Smooth muscle cell (in vitro differentiated cells): ENCODE measurements at regions not wholly inside any gene's neighbourhood (a gene's known extent, or its start where the extent isn't known, plus 50 kb on each side); places are given as distances from the start of the nearest gene placed in this dataset.

Experiments
- DNase-seq: peaks from one replicate; lab custom pipeline; 2025; ENCODE audit not compliant: unreplicated experiment; lab: John Stamatoyannopoulos, UW
- H2AFZ ChIP-seq: fragments of 200-600 bp; sonication (generic); 2 replicates; pipeline ENCODE4 v1.6.0; 2016; ENCODE audit warnings: antibody characterized with exemption, low read depth, mild to moderate bottlenecking
- H3F3A ChIP-seq: fragments of 200-600 bp; sonication (generic); 2 replicates; pipeline ENCODE4 v1.6.0; 2017; ENCODE audit warnings: antibody characterized with exemption, low read depth
- H3K27ac ChIP-seq: fragments of 200-600 bp; sonication (generic); 2 replicates; pipeline ENCODE4 v1.5.1; 2016; ENCODE audit warnings: low read depth, mild to moderate bottlenecking
- H3K27me3 ChIP-seq: fragments of 200-600 bp; sonication (generic); 2 replicates; pipeline ENCODE4 v1.6.1; 2016; ENCODE audit warnings: low read depth, mild to moderate bottlenecking
- H3K36me3 ChIP-seq: fragments of 200-600 bp; sonication (generic); 2 replicates; pipeline ENCODE4 v1.5.1; 2016; ENCODE audit warnings: low read depth
- H3K4me1 ChIP-seq: fragments of 200-600 bp; sonication (generic); 2 replicates; pipeline ENCODE4 v1.5.1; 2016; ENCODE audit warnings: low read depth
- H3K4me2 ChIP-seq: fragments of 200-600 bp; sonication (generic); 2 replicates; pipeline ENCODE4 v1.6.0; 2016; ENCODE audit warnings: mild to moderate bottlenecking
- H3K4me3 ChIP-seq: fragments of 200-600 bp; sonication (generic); 2 replicates; pipeline ENCODE4 v1.5.1; 2016; ENCODE audit warnings: mild to moderate bottlenecking
- H3K79me2 ChIP-seq: fragments of 200-600 bp; sonication (generic); 2 replicates; pipeline ENCODE4 v1.6.0; 2016; ENCODE audit warnings: low read depth, mild to moderate bottlenecking
- H3K9ac ChIP-seq: fragments of 200-600 bp; sonication (generic); 2 replicates; pipeline ENCODE4 v1.6.0; 2016; ENCODE audit warnings: low read depth
- H3K9me3 ChIP-seq: fragments of 200-600 bp; sonication (generic); replicated peaks from 2 replicates; pipeline ENCODE4 v1.5.1; 2016; ENCODE audit warnings: low read depth
- H4K20me1 ChIP-seq: fragments of 200-600 bp; sonication (generic); 2 replicates; pipeline ENCODE4 v1.6.0; 2016; ENCODE audit warnings: low read depth
- CTCF ChIP-seq: fragments of 200-600 bp; sonication (generic); IDR thresholded peaks from 2 replicates; pipeline ENCODE4 v1.5.1; 2017; ENCODE audit warnings: borderline replicate concordance, mild to moderate bottlenecking, antibody characterized with exemption; ENCODE audit not compliant: insufficient read depth, poor library complexity, severe bottlenecking
- WGBS: methylation state at CpG from one replicate; pipeline ENCODE4 v1.1.7; 2016; ENCODE audit warnings: low lambda C conversion rate; 5-methylcytosine and 5-hydroxymethylcytosine counted together

- TF ChIP-seq CTCF, result no peak
Measured at GRCh38 chr13:78777396-78777795, 118.4 kb upstream of the OBI1 start.

GRCh38 chr13:78772933-78773332, 114.0 kb upstream of the OBI1 start:
- no peak overlapping the region for H2AFZ ChIP-seq
- H3K4me3 ChIP-seq, result no peak overlapping the region
- DNase-seq, result no peak
- H3K4me2 ChIP-seq, result no peak overlapping the region
- no peaks in the 10 kb centered on the region for H3F3A ChIP-seq
- H3K9ac ChIP-seq, result no peak overlapping the region
- TF ChIP-seq CTCF, result no peak
- no peaks in the 10 kb centered on the region for H3K9me3 ChIP-seq
- H3K79me2 ChIP-seq, result no peaks in the 10 kb centered on the region
- H3K36me3 ChIP-seq, result no peaks in the 10 kb centered on the region
- no peak overlapping the region for H3K27ac ChIP-seq
- no peaks in the 10 kb centered on the region for H3K4me1 ChIP-seq
- peaks cover 14% of the 10 kb centered on the region for H3K27me3 ChIP-seq
- H4K20me1 ChIP-seq, result no peaks in the 10 kb centered on the region

More at GRCh38 chr13:78777396-78777795, 118.4 kb upstream of the OBI1 start:
- no peak for DNase-seq
- Histone ChIP-seq H3K4me2 (no peak overlapping the region), H3K36me3 (no peaks in the 10 kb centered on the region), H3K9me3 (no peaks in the 10 kb centered on the region), H2AFZ (no peak overlapping the region), H3K79me2 (no peaks in the 10 kb centered on the region), H3F3A (no peaks in the 10 kb centered on the region), H4K20me1 (no peaks in the 10 kb centered on the region), H3K4me3 (no peak overlapping the region), H3K27ac (no peak overlapping the region), H3K9ac (no peak overlapping the region), H3K4me1 (no peaks in the 10 kb centered on the region), H3K27me3 (peaks cover 31% of the 10 kb centered on the region)
- 55% methylated on average over 4 of the region's 4 CpGs for WGBS

GRCh38 chr13:78770601-78771000, 111.6 kb upstream of the OBI1 start:
- TF ChIP-seq CTCF, result no peak
- WGBS, result 89% methylated on average over 1 of the region's 1 CpG
- H3K9ac ChIP-seq, result no peak overlapping the region
- H3K9me3 ChIP-seq, result no peaks in the 10 kb centered on the region
- H3K4me1 ChIP-seq, result no peaks in the 10 kb centered on the region
- H4K20me1 ChIP-seq, result no peaks in the 10 kb centered on the region
- H3K27ac ChIP-seq, result no peak overlapping the region
- no peak overlapping the region for H3K4me2 ChIP-seq
- H3K36me3 ChIP-seq, result no peaks in the 10 kb centered on the region
- no peaks in the 10 kb centered on the region for H3K79me2 ChIP-seq
- H3F3A ChIP-seq, result no peaks in the 10 kb centered on the region
- no peak for DNase-seq
- no peaks in the 10 kb centered on the region for H3K27me3 ChIP-seq
- no peak overlapping the region for H2AFZ ChIP-seq
- H3K4me3 ChIP-seq, result no peak overlapping the region

- Histone ChIP-seq H3K9ac (no peak overlapping the region), H3K4me1 (no peaks in the 10 kb centered on the region), H3K9me3 (no peaks in the 10 kb centered on the region), H3K27me3 (peaks cover 3% of the 10 kb centered on the region), H3K36me3 (no peaks in the 10 kb centered on the region), H3K4me3 (no peak overlapping the region), H2AFZ (no peak overlapping the region), H3K27ac (no peak overlapping the region), H3K4me2 (no peak overlapping the region), H4K20me1 (no peaks in the 10 kb centered on the region), H3K79me2 (no peaks in the 10 kb centered on the region), H3F3A (no peaks in the 10 kb centered on the region)
- WGBS, result 94% methylated on average over 1 of the region's 1 CpG
- no peak for DNase-seq
- no peak for TF ChIP-seq CTCF
Measured at GRCh38 chr13:78768950-78769349, 110.0 kb upstream of the OBI1 start.
